GM12878 (cell line): ENCODE measurements at regions not wholly inside any gene's neighbourhood (a gene's known extent, or its start where the extent isn't known, plus 50 kb on each side); places are given as distances from the start of the nearest gene placed in this dataset.

Experiments
- ATAC-seq: fragments of 200-7000 bp; cut with Tn5 transposase; 3 replicates; pipeline ENCODE4 v1.9.1; 2020; ENCODE audit warnings: mild to moderate bottlenecking, moderate library complexity
- BruUV-seq: library from RNA; stranded (reverse); fragments of 400-500 nt; replicated peaks from 2 replicates; lab custom pipeline; 2021; lab: Mats Ljungman, UMichigan
- CTCF ChIA-PET: fragments of 300-600 bp; sonication (Branson Sonifier 250); formaldehyde crosslinking; extraction: SDS; loops from one replicate; lab custom pipeline; 2021; ENCODE audit warnings: inconsistent platforms; lab: Yijun Ruan, JAX
- POLR2A ChIA-PET: fragments of 350-600 bp; formaldehyde crosslinking; extraction: SDS; loops from one replicate; lab custom pipeline; 2021; ENCODE audit warnings: inconsistent platforms; lab: Charles Lee
- RAD21 ChIA-PET: fragments of 300-600 bp; sonication (Branson Sonifier 250); formaldehyde crosslinking; loops from one replicate; lab custom pipeline; 2023; ENCODE audit warnings: antibody characterized with exemption; ENCODE audit not compliant: unreplicated experiment; lab: Charles Lee
- SMC1A ChIA-PET: fragments of 300-600 bp; sonication (Branson Sonifier 250); formaldehyde crosslinking; loops from one replicate; lab custom pipeline; 2023; ENCODE audit not compliant: unreplicated experiment, uncharacterized antibody; lab: Charles Lee
- DNase-seq: peaks from one replicate; pipeline ENCODE4 v3.0.0-alpha.2; 2011; ENCODE audit warnings: low read depth, low spot score
- FAIRE-seq: peaks from 3 replicates; lab custom pipeline; 2011; peaks lifted over from hg19 to GRCh38; lab: Jason Lieb, UNC
- H2AFZ ChIP-seq: 2 replicates; pipeline ENCODE4 v1.6.0; 2011; ENCODE audit warnings: low read depth, low read length, control low read depth; ENCODE audit not compliant: control insufficient read depth
- H3K27ac ChIP-seq: 2 replicates; pipeline ENCODE4 v1.5.1; 2011; ENCODE audit warnings: control low read depth; ENCODE audit not compliant: control insufficient read depth, insufficient read depth
- H3K27me3 ChIP-seq, 2 experiments: replicated peaks in 1 of 2; 2 replicates each; pipeline versions ENCODE4 v1.6.0 to v1.6.1; 2011; ENCODE audit warnings: low read length in 1 of 2; ENCODE audit not compliant: control insufficient read depth in 2 of 2, insufficient read depth in 2 of 2
- H3K36me3 ChIP-seq, 2 experiments: 2 replicates each; pipeline ENCODE4 v1.5.1; 2011; ENCODE audit warnings: low read length in 1 of 2; ENCODE audit not compliant: control insufficient read depth in 2 of 2, insufficient read depth in 2 of 2
- H3K4me1 ChIP-seq: 2 replicates; pipeline ENCODE4 v1.6.1; 2011; ENCODE audit warnings: mild to moderate bottlenecking, low read length, moderate library complexity, mixed read lengths; ENCODE audit not compliant: control insufficient read depth, insufficient read depth
- H3K4me2 ChIP-seq: 2 replicates; pipeline ENCODE4 v1.6.0; 2011; ENCODE audit warnings: control low read depth; ENCODE audit not compliant: control insufficient read depth, insufficient read depth
- H3K4me3 ChIP-seq: fragments of 200-600 bp; sonication (generic); 2 replicates; pipeline ENCODE4 v1.5.1; 2016
- H3K79me2 ChIP-seq: 2 replicates; pipeline ENCODE4 v1.6.0; 2011; ENCODE audit warnings: low read length; ENCODE audit not compliant: control insufficient read depth, insufficient read depth
- H3K9ac ChIP-seq: 2 replicates; pipeline ENCODE4 v1.8.0; 2011; ENCODE audit warnings: low read length, control low read depth, mixed read lengths; ENCODE audit not compliant: control insufficient read depth, insufficient read depth
- H3K9me3 ChIP-seq: replicated peaks from 3 replicates; pipeline ENCODE4 v1.5.1; 2011; ENCODE audit warnings: mild to moderate bottlenecking, low read length; ENCODE audit not compliant: control insufficient read depth, insufficient read depth
- H4K20me1 ChIP-seq: 2 replicates; pipeline ENCODE4 v1.6.0; 2011; ENCODE audit not compliant: control insufficient read depth, insufficient read depth
- CBFB ChIP-seq: IDR thresholded peaks from 2 replicates; pipeline ENCODE4 v1.6.1; 2016; ENCODE audit warnings: antibody characterized with exemption, low read depth
- IRF4 ChIP-seq: IDR thresholded peaks from 2 replicates; pipeline ENCODE4 v1.6.1; 2011; ENCODE audit warnings: low read depth, low read length
- KLF5 ChIP-seq: fragments of 450-650 bp; IDR thresholded peaks from 2 replicates; pipeline ENCODE4 v1.6.1; 2014; ENCODE audit warnings: mild to moderate bottlenecking; ENCODE audit not compliant: partially characterized antibody
- MEF2A ChIP-seq: IDR thresholded peaks from 2 replicates; pipeline ENCODE4 v1.6.1; 2011; ENCODE audit warnings: low read depth, mild to moderate bottlenecking, low read length, moderate library complexity; ENCODE audit not compliant: insufficient read depth
- MXI1 ChIP-seq: fragments of 150-350 bp; IDR thresholded peaks from 2 replicates; pipeline ENCODE4 v1.6.1; 2011; ENCODE audit warnings: low read depth, mild to moderate bottlenecking, inconsistent platforms, low read length, improper control_type of control experiment
- POLR2AphosphoS5 ChIP-seq: IDR thresholded peaks from 2 replicates; pipeline ENCODE4 v1.6.1; 2011; ENCODE audit warnings: mild to moderate bottlenecking, low read length, inconsistent platforms
- SIN3A ChIP-seq: IDR thresholded peaks from 2 replicates; pipeline ENCODE4 v1.6.1; 2012; ENCODE audit warnings: low read depth, low read length, improper control_type of control experiment
- SIX5 ChIP-seq: IDR thresholded peaks from 2 replicates; pipeline ENCODE4 v1.6.1; 2011; ENCODE audit warnings: mild to moderate bottlenecking, low read depth, low read length, moderate library complexity; ENCODE audit not compliant: severe bottlenecking
- SRF ChIP-seq, 2 experiments: IDR thresholded peaks; 2 replicates each; pipeline ENCODE4 v1.6.1; 2011; ENCODE audit warnings: low read depth in 2 of 2, low read length in 2 of 2, mild to moderate bottlenecking in 1 of 2, moderate library complexity in 1 of 2
- TCF7 ChIP-seq: IDR thresholded peaks from 2 replicates; pipeline ENCODE4 v1.6.1; 2014; ENCODE audit warnings: antibody characterized with exemption, borderline replicate concordance
- WGBS: methylation state at CpG from one replicate; pipeline ENCODE4 v1.1.6; 2016; ENCODE audit warnings: low lambda C conversion rate; ENCODE audit not compliant: insufficient replicate concordance, insufficient coverage; ENCODE audit errors: missing lambda C conversion rate; 5-methylcytosine and 5-hydroxymethylcytosine counted together
- in situ Hi-C: fragments of 300-500 bp; cut with MboI; formaldehyde crosslinking; loops from 9 replicates; pipeline ENCODE4 v1.14.3; 2018; ENCODE audit warnings: mixed read lengths
- intact Hi-C: fragments of 100-400 bp; cut with micrococcal nuclease; formaldehyde crosslinking; loops from one replicate; pipeline ENCODE4 v1.14.2; 2022; ENCODE audit not compliant: unreplicated experiment
- TF ChIP-seq, protein P1 (sequence below): fragments of 450-650 bp; IDR thresholded peaks from 2 replicates; pipeline ENCODE4 v1.6.1; 2017; ENCODE audit warnings: mild to moderate bottlenecking, moderate library complexity
- TF ChIP-seq, protein P2 (sequence below): IDR thresholded peaks from 2 replicates; pipeline ENCODE4 v1.6.1; 2011; ENCODE audit warnings: borderline replicate concordance, low read depth, mild to moderate bottlenecking, moderate library complexity, low read length; ENCODE audit not compliant: insufficient read depth, poor library complexity, severe bottlenecking
- TF ChIP-seq, protein P3 (sequence below), 3 experiments: IDR thresholded peaks in 2 of 3; conservative IDR thresholded peaks in 1 of 3; 2 replicates each; pipeline ENCODE4 v1.5.1; 2011; ENCODE audit warnings: low read depth in 3 of 3, low read length in 3 of 3, mild to moderate bottlenecking in 3 of 3, control low read depth in 2 of 3, moderate library complexity in 2 of 3, inconsistent platforms in 1 of 3, mixed read lengths in 1 of 3; ENCODE audit not compliant: control insufficient read depth in 2 of 3, insufficient read depth in 1 of 3; ENCODE audit errors: extremely low read depth in 1 of 3

DNA sequence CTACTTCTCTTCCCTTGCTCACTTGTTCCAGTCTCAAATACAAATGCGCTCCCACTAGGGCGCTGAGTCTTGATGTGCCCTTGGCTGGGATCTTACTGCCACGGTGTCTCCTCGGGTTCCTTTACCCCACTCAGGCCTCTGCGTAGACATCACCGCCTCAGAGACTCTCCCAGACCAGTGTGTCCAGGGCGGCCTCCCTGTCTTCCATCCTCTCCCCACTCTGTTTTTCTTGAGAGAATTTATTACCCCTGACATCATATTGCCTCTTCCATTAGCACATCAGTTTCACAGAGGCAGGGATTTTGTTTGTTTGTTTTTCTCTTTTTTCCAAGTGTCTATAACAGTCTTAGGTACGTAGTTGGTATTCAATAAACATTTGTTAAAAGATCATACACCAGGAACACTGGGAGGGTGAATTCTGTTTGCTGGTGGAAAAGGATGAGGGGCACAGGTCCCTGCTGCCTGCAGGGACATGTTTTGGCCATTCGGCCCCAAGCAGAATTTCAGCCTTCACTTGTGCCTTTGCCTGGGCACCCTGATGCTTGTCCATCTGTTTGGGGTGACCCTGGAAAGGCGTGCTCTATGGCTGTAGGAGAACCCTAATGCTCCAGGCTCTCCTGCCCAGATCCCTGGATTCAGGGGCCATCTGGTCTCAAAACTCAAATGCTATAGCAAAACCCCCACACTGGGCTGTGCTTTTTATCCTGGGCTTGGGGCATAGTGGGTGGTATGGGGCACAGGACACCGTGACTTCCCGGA lies 55.0 kb downstream of the RPL37A start (continued):
- TF ChIP-seq, protein P1, sequence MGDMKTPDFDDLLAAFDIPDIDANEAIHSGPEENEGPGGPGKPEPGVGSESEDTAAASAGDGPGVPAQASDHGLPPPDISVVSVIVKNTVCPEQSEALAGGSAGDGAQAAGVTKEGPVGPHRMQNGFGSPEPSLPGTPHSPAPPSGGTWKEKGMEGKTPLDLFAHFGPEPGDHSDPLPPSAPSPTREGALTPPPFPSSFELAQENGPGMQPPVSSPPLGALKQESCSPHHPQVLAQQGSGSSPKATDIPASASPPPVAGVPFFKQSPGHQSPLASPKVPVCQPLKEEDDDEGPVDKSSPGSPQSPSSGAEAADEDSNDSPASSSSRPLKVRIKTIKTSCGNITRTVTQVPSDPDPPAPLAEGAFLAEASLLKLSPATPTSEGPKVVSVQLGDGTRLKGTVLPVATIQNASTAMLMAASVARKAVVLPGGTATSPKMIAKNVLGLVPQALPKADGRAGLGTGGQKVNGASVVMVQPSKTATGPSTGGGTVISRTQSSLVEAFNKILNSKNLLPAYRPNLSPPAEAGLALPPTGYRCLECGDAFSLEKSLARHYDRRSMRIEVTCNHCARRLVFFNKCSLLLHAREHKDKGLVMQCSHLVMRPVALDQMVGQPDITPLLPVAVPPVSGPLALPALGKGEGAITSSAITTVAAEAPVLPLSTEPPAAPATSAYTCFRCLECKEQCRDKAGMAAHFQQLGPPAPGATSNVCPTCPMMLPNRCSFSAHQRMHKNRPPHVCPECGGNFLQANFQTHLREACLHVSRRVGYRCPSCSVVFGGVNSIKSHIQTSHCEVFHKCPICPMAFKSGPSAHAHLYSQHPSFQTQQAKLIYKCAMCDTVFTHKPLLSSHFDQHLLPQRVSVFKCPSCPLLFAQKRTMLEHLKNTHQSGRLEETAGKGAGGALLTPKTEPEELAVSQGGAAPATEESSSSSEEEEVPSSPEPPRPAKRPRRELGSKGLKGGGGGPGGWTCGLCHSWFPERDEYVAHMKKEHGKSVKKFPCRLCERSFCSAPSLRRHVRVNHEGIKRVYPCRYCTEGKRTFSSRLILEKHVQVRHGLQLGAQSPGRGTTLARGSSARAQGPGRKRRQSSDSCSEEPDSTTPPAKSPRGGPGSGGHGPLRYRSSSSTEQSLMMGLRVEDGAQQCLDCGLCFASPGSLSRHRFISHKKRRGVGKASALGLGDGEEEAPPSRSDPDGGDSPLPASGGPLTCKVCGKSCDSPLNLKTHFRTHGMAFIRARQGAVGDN: no peak
- no peak for TF ChIP-seq MXI1
- no peak for TF ChIP-seq TCF7
- TF ChIP-seq, all 136 proteins: peak for 0

DNA sequence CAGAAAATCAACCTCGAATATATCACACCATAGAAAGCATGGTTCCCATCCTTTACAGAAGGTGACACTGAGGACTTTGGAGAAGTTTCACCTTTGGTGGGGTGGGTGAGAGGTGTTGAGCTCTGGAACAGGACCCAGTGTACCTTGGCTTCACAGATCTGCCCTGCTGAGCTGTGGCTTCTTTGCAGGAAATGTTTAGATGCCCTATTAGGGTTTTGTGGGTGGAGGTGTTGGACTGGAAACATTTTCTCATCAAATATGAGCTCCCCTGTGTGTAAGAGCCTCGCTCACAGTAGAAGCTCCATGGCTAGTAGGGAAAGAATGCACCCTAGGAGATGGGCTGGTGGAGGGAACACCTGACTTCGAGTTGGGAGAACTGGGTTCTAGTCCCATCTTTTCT lies 55.6 kb downstream of the RPL37A start:
- Histone ChIP-seq H3K27ac (no peak overlapping the region), H3K4me2 (no peak overlapping the region), H3K4me1 (no peaks in the 10 kb centered on the region), H3K27me3 (no peaks in the 10 kb centered on the region; a peak in 1 of 4 replicates), H3K36me3 (no peaks in the 10 kb centered on the region), H2AFZ (no peak overlapping the region), H3K9me3 (no peaks in the 10 kb centered on the region; the same call in 2 of the 3 replicates), H4K20me1 (no peaks in the 10 kb centered on the region), H3K9ac (no peak overlapping the region), H3K4me3 (no peak overlapping the region), H3K79me2 (no peaks in the 10 kb centered on the region)
- no TSS peak for BruUV-seq
- ChIA-PET SMC1A (interaction anchor here (0.7 to 1.4 kb wide), 5 partner anchors 9 to 58 kb away, joined by 3 read pairs; no protein-coding TSS in a partner anchor), POLR2A (no interaction called here), RAD21 (interaction anchor here (0.7 kb wide), 1 partner anchor 90 kb away, joined by 3 read pairs; no protein-coding TSS in a partner anchor), CTCF (interaction anchor here (0.9 to 1.1 kb wide), 2 partner anchors 36 to 104 kb away, joined by 3 to 4 read pairs; no protein-coding TSS in a partner anchor)
- peak; percentile 60 for ATAC-seq
- no peak for FAIRE-seq
- 0% methylated on average over 3 of the region's 3 CpGs for WGBS
- TF ChIP-seq SIN3A: no peak
- TF ChIP-seq KLF5: no peak
- TF ChIP-seq, protein P2, sequence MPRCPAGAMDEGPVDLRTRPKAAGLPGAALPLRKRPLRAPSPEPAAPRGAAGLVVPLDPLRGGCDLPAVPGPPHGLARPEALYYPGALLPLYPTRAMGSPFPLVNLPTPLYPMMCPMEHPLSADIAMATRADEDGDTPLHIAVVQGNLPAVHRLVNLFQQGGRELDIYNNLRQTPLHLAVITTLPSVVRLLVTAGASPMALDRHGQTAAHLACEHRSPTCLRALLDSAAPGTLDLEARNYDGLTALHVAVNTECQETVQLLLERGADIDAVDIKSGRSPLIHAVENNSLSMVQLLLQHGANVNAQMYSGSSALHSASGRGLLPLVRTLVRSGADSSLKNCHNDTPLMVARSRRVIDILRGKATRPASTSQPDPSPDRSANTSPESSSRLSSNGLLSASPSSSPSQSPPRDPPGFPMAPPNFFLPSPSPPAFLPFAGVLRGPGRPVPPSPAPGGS: no peak
- no peak for TF ChIP-seq IRF4
- TF ChIP-seq MEF2A: no peak
- TF ChIP-seq SIX5: no peak
- no peak for TF ChIP-seq CBFB
- no peak for TF ChIP-seq POLR2AphosphoS5
- TF ChIP-seq, protein P3, sequence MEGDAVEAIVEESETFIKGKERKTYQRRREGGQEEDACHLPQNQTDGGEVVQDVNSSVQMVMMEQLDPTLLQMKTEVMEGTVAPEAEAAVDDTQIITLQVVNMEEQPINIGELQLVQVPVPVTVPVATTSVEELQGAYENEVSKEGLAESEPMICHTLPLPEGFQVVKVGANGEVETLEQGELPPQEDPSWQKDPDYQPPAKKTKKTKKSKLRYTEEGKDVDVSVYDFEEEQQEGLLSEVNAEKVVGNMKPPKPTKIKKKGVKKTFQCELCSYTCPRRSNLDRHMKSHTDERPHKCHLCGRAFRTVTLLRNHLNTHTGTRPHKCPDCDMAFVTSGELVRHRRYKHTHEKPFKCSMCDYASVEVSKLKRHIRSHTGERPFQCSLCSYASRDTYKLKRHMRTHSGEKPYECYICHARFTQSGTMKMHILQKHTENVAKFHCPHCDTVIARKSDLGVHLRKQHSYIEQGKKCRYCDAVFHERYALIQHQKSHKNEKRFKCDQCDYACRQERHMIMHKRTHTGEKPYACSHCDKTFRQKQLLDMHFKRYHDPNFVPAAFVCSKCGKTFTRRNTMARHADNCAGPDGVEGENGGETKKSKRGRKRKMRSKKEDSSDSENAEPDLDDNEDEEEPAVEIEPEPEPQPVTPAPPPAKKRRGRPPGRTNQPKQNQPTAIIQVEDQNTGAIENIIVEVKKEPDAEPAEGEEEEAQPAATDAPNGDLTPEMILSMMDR (IDR thresholded peaks at IDR 0.05 in 2 of 3, conservative IDR thresholded peaks at IDR 0.05 in 1 of 3; ENCODE audit: control insufficient read depth in 2 of 3, extremely low read depth in 1 of 3, insufficient read depth in 1 of 3, low read depth in 3 of 3, low read length in 3 of 3): no peak
- TF ChIP-seq SRF (IDR thresholded peaks at IDR 0.05; ENCODE audit: low read depth in 2 of 2, low read length in 2 of 2): no peak
- DNase-seq: no peak
- in situ Hi-C loops (no loop called here), intact Hi-C loops (no loop called here)
